ELF-1 (cell line): ENCODE measurements at regions not wholly inside any gene's neighbourhood (a gene's known extent, or its start where the extent isn't known, plus 50 kb on each side); places are given as distances from the start of the nearest gene placed in this dataset.
"Not testable (repeated sequence)": the region's sequence is repeated elsewhere in the genome, so short reads cannot be mapped to it uniquely, and the experiment has no call there.

ENCODE experiments used
- DNase-seq: peaks from one replicate; pipeline ENCODE4 v3.0.0-alpha.2; 2016; ENCODE audit warnings: low read depth, low spot score

DNA sequence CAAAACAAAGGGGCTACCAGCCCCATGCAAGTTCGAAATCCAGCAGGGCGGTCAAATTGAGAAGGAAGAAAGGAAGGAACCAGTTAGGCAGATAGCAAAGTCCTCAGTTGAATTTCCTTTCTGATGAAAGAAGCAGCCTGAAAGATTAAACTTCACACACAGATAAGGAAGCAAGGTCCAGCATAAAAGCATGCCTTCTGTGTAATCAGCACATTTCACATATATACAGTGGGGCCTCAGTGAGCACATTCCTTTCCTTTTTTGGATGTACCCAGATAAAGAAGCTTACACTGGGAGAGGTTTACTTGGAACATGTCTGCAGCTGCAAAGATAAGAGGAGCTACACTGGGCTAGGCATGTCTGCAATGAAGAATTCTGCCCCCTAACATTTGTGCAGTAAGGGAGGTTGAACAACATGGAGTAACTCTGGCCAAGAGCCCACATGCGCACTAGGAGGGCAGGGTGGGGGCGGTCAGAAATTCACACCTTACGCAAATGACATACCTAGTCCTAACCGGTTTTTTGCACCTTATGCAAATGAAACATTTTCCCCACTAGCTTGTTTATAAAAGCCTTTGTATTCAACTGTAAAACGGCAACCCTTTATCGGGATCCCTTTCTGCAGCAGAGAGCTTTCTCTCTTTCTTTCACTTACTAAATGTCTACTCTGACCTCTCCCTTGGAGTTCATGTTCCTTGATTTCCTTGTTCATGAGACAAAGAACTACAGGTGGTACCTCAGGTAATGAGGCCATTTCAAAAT lies 149.7 kb upstream of the FBXL17 start:
- DNase-seq: no peak

DNA sequence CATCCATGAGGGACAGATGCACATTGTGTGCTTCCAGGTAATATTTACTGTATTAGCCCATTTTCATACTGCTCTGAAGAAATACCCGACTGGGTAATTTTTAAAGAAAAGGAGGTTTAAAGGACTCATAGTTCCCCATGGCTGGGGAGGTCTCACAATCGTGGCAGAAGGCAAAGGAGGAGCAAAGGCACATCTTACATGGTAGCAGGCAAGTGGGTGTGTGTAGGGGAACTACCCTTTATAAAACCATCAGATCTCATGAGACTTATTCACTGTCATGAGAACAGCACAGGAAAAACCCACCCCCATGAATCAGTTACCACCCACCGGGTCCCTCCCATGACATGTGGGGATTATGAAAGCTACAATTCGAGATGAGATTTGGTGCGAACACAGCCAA lies 148.8 kb upstream of the FBXL17 start:
- DNase-seq: no peak

DNA sequence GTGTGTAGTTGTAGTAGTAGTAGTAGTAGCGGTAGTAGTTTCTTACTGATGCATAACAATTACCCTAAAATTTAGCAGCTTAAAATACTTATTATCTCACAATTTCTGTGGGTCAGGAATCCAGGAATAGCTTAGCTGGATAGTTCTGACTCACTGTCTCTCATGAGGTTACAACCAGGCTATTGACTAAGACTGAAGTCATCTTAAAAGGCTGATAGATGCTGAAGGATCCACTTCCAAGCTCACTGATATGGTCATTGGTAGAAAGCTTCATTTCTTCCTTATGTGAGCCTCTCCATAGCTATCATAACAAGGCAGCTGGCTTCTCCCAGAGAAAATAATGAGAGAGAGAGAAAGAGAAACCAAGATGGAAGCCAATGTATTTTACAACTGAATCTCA lies 147.5 kb upstream of the FBXL17 start:
- no peak for DNase-seq

DNA sequence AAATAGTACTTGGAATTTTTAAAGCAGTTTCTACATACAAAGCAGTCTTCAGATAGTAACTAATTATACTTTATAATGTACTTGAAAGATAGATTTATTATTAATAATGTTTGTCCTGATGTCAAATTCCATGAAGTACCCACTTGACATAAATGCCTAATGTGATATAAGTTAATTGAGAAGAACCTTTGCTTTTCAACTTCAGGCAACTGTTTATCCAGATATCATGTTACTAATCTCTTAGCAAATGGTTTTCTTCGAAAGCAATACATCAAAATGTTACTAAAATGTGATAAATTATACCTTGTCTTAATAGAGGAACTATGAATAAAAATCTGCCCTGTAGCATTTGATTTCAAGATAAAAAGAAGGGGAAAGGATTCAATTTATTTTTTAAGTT lies 146.8 kb upstream of the FBXL17 start:
- no peak for DNase-seq

DNA sequence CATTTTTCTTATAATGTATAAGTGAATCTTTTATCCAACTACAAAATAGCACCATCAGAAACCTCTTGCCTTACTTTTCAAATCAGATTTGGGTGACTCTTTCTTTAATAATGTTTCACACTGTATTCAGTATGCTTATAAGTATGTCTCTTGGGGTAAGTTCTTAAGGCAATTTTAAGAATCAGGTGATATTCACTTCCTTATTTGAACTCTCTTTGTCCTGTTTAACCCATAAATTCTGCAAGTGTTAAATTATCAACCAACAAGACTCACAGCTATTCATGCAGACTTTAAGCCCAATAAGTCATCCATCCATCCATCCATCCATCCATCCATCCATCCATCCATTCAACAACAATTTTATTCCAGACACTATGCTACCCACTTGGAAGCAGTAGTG lies 142.7 kb upstream of the FBXL17 start:
- DNase-seq: no peak

DNA sequence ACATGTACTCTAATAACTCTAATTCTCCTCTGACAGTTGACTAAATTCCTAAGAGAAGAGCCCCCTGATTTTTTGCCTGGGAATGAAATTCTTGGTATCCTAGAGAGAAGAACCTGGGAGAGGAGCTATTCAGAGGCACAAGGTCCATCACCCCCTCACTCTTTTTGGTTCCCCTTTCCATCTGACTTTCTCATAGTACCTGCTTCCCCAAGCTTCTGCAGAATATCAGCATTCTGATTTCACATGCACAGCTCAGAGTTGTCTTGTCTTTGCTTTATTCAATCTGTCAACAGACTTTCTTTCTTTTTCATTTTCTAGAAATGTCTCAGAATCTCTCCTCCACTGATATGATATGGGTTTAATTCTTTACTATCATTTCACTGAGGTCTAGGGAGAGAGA lies 141.5 kb upstream of the FBXL17 start:
- DNase-seq: no peak

DNA sequence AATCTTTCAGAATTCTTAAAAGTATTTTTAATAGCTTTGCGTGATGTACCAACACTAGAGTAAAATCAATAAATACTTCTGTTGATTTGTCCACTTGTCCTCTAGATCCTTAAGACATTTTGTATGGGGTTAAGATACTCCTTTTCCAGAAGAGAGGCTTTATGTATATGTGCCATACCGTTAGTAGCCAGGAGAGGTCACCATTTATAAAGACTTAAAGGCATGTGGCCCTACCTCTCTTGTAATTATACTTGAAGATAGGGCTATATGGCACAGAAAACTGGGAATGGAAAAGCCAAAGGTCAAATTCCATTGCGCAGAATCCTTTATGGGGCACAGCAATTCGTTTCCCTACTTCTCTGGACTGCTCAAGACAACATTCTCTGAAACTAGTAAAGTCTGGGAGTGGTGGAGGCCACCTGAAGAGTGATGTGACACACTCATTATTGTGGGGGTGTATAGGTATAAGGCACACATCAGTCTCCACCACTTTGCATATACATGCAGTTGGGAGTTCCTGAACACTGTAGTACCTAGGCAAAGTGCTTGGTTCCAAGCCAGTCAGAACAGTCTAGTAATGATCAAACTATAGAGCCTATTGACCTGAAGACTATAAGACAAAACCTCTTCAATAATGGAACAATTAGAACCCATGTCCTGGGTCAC lies 140.1 kb upstream of the FBXL17 start:
- DNase-seq: peak; percentile 34

DNA sequence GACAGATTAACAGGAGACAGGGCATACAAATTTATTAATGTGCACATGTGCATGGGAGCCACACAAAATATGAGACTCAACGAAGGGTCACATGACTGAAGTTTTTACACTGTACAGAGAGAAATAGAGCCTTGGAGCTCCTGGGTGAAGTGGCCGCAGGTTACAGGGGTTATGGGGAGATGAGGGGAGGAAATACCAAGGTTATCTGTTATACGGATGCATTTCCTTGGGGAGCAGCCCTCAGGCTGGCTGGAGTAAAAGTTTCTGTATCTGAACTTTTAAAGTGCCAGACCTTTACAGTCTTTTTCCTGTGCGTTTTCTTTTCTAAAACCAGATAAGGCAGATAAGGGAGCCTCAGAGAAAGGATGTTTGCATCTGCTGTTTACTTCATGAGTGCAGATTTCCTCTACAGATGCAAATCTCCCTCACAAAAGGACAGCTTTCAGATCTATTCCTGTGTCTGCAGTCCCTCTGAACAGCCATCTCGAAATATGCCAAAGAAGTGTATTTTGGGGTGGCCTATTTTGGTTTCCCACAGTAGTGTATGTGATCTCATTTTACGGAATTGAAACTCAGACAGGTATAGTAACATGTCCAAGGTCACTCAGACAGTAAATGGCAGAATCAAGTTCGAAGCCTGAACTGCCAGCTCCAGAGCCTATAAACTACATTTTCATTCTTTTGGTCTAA lies 139.3 kb upstream of the FBXL17 start:
- peak; percentile 19 for DNase-seq

DNA sequence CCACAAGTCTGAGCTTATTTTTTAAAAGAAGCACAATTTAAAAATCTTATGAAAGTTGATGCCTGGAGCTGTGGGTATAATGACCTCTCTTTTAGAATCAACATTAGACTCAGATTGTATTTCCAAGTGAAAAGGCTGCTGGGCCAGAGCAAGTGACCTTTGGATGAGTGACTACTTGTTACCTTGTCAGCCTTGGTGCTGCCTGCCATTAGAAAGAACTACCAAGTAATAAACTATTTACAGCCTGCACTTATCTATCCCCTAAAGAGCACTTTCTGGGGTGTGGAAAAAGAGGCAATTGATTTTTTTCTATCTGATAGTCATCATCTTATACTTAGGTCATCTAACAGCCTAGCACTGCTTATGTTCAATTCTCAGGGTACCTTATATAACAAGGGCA lies 134.9 kb upstream of the FBXL17 start:
- DNase-seq: no peak

DNA sequence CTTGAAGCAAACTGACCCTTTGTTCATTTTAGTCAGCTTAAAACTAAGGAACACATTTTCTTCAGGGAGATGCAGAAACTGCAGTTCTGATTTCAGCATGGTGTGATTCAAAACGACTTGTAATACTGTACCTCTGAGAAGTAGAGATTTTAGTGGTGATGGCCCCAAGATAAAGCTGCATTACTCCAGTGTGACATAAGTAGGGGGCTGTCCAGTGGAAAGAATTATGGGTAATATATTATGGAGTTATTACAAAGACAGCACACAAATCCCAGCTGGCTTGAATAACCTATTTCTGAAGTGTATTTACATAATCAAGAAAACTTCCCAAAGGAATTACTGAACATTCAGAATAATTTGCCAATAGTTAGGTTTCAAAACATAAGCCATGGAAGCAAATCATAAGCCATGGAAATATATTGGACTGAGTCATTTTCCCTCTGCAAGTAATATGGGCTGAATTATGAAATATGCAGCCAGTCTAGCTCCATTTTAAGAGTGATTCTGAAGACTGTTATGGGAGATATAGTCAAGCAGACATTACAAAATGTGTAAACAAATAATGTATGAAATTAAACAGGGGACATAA lies 133.7 kb upstream of the FBXL17 start:
- no peak for DNase-seq

DNA sequence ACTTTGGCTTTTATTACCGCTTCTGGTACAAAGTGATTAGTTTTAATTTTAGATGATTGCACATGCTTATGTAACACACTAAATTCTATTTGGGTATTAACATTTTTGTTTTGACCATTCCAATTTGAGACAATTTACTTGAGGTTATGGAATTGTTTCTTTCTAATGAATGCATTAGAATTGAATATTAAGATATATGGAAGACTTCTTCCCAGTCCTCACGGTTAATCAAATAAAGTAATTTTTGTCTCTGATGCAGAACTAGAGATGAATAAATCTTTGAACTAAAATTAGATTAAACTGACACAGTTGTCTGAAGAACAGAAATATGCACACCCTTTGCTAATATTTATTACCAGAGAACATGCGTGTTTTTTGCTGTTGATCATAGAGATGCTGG lies 127.1 kb upstream of the FBXL17 start:
- DNase-seq: no peak

DNA sequence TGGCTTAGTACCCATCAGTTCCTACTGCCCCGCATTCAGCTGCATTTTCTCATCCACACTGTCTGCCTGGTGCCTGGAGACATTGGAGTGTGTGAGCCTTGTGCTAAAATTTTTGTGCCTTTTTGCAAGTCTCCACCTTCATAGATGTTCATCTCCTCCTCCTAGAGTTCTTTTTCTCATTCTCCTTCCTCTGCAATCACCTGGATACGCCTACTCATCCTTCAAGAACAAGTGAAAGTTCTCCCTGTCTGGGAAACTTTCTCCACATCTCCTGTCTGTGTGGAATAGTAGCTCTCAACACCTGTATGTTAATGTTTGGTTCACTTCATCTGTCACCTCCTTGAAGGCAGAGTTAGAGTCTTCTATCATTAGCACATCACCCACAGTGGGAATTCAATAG lies 125.7 kb upstream of the FBXL17 start:
- no peak for DNase-seq

DNA sequence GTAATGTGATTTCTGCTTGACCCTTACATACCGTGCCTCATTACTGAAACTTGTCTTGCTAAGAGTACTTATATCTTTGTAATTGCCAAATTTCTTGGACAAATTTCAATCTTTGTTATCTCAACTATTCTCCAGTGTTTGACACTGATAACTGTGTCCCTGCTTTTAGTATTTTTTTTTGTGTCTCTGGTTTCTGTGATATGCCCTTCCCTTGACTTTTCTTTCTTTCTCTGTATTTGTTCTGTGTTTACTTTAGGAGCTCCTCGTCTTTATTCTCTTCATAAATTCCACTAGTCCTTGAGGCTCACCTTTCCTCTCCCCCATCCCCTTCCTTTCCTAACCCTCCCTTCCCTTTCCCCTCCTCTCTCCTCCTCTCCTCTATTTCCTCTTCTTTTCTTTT lies 123.7 kb upstream of the FBXL17 start:
- no peak for DNase-seq

DNA sequence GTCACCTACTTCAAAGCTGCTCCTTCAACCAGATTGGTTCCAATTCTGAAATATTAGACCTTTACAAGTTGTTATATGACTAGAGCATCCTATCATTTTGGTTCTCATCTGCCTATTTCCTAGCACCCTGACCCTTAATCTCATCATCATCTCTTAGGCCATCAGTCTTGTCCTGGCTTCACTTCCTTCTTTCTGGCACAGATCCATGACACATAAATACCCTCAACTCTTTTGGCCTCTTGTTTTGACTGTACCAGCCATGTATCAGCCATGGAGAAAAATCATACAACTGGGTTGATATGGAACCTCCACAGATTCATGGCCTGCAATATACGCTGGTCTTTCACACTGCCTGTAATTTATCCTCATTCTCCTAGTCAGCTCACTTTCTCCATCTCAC lies 123.1 kb upstream of the FBXL17 start:
- DNase-seq: no peak

DNA sequence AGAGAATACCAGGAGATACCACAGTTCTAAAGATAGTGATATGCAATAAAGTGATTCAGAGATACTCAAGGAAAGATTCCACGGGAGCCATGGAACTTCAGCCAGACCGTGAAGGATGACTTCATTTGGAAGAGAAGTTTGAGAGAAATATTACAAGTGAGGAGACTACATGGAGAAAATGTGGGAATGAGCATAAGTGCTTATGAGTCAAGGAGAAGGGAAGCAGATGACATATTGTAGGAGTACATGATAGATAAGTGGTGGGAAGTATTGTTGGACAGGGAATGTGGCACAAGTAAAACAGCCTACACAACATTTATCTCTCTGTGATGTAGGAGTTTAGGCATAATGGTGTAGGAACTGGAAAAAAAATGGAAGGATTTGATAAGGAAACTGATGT lies 122.1 kb upstream of the FBXL17 start:
- no peak for DNase-seq

DNA sequence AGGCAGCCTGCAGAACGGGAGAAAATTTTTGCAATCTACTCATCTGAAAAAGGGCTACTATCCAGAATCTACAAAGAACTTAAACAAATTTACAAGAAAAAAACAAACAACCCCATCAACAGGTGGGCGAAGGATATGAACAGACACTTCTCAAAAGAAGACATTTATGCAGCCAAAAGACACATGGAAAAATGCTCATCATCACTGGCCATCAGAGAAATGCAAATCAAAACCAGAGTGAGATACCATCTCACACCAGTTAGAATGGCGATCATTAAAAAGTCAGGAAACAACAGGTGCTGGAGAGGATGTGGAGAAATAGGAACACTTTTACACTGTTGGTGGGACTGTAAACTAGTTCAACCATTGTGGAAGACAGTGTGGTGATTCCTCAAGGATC lies 113.7 kb upstream of the FBXL17 start:
- not testable (repeated sequence) for DNase-seq

DNA sequence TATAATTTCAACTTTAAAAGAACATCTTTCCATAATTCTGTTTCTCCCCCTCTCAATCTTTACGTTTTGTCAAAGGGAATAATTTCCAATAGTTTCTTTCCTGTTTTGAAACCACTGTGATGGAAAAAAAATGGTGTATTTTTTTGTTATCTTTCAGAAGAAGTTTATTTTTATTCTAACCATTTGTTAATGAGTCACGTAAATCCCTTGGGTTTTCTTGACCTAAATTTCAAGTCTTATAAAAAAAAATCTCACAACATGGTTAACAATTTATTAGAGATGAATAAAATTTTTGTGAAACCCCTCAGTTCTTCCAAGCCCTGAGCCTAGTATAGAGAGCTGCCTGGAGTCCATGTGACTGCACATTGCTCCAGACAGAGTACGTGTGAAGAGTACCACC lies 106.1 kb upstream of the FBXL17 start:
- DNase-seq: no peak

DNA sequence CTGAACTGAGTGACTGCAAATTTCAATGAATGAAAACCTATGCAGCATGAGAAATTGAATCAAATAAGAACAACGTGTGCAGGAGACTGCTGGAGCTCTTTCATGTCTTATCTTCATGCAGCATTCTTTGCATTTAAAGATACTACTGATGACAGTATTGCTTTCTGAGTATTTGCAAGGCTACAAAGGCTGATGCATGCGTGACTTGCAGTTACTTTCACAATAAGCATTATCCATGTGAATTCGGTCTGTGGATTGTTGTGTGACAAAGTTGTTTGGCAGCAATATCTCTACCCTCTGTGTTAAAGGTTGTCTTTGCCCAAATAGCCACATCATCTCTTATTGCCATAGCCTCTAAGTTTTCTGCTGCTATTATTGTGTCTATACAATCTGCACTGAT lies 102.1 kb upstream of the FBXL17 start:
- DNase-seq: no peak

DNA sequence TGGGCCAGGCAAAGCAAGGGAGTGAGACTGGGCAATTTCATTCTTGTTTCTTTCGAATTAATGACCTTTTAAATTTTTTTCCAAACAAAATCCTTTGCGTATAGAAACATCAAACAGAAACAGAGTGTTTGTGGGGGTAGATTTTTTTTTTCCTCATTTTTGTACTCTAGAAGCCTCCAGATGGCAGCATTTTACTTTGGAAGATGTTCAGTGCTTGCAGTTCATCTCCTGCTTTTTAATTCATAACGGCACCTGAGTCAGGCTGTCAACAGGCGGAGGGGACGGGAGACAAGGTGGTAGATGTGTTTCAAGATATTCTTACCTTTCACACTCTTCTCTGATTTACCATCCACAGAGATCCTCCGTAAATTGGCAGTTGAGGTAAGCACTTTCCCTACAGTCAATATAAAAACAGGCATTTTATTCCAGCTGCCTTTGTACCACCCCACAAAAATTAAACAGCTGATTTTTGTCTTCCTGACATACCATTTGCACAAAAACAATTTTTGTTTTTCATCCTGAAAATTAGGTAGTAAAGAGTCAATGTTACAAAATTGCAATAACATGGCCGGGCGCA lies 99.5 kb upstream of the FBXL17 start:
- DNase-seq: peak; percentile 21

DNA sequence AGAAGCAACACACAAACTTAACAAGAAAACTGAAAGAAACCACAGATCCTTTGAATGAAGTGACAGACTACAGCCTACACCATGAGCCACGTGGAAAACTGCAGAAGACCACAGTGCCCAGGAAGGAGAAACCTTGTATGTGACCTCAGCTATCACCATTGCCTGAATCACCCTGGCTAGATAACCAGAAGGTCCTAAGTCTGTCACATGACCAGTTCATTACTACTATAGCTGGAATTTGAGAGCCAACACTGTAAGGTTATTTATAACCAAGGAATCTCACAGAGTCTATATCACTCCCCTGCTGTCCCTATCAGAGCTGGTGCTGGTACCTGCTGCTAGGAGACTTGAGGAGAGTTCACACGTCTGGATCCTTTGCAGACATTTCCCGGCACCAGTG lies 90.3 kb upstream of the FBXL17 start:
- no peak for DNase-seq

DNA sequence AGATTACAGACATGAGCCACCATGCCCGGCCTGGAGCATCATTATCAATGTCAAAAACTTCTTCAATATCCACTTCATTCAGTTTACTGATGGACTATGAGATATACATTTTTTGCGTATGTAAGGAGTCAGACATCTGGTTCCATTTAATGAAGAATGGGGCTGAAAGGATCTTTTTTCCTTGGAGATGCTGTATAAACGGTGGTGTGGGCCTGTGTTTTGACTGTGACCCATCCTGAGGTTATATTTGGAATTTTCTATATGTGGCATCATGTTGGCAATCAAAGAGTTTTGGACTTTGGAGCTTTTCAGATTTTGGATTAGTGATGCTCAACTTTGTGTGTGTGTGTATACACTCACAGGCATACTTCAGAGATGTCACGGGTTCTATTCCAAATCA lies 85.7 kb upstream of the FBXL17 start:
- no peak for DNase-seq

DNA sequence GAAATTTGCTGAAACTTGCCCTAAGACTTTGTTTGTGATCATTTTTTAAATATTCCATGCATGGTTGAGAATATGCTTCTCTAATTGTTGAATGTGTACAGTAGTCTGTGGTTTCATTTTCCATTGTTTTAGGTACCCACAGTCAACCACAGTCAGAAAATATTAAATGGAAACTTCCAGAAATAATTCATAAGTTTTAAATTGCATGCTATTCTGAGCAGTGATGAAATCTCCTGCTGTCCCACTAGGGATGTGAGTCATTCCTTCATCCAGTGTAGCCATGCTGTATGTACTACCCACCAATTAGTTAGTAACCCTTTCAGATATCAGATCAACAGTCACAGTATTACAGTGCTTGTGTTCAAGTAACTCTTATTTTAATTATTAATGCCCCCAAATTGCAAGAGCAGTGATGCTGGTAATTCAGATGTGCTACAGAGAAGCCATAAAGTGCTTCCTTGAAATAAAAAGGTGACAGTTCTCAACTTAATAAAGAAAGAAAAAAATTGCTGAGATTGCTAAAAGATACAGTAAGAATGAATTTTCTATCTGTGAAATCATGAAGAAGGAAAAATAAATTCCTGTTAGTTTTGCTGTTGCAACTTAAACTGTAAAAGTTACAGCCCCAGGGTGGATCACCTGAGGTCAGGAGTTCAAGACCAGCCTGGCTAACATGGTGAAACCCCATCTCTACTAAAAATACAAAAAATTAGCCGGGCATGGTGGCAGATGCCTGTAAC lies 79.9 kb upstream of the FBXL17 start:
- DNase-seq: no peak
